Spleen (tissue), 7 donors: ENCODE measurements at regions not wholly inside any gene's neighbourhood (a gene's known extent, or its start where the extent isn't known, plus 50 kb on each side); places are given as distances from the start of the nearest gene placed in this dataset.

Source experiments
- POLR2AphosphoS5 ChIP-seq, 3 donors: sonication (generic); formaldehyde crosslinking; IDR thresholded peaks; one replicate each; pipeline ENCODE4 v1.5.1; 2017; ENCODE audit warnings: antibody characterized with exemption in 3 of 3
- TF ChIP-seq, protein P1 (sequence below), 11 experiments: fragments of 200-600 bp in 7 of 11; fragments of 450-650 bp in 4 of 11; sonication (generic) in 4 of 11; IDR thresholded peaks in 8 of 11; conservative IDR thresholded peaks in 3 of 11; 1 replicate in 7 of 11; 2 replicates in 4 of 11; pipeline versions ENCODE4 v1.4.0 to v1.8.0; 2016 to 2021; ENCODE audit warnings: antibody characterized with exemption in 11 of 11, inconsistent platforms in 4 of 11, mild to moderate bottlenecking in 1 of 11
- donor health status: DM: no; HTN: no; CAD: no; lungs with moderate emphysema.
- donor health status: DM: no; HTN: no; CAD: no.
- donor health status: DM: no; HTN: no; CAD: no.

DNA sequence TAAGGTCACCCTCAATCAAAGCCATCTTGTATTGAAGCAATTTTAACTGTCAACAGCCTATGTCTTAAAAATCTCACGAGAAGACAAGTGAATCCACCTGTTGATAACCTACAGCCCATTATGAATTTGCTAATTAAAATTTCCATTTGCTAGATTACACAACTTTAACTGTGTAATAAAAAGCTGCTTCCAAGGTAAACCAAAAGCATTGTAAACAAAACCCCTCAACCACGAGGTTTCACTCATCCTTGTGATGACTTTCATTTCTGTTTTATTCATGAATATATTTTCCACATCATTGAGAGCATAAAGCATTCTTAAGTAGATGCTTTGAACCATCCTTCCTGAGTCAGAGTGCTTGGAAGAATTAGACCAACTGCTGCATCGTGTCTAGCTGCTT, 217.5 kb upstream of the GYPA start:
- TF ChIP-seq, protein P1, sequence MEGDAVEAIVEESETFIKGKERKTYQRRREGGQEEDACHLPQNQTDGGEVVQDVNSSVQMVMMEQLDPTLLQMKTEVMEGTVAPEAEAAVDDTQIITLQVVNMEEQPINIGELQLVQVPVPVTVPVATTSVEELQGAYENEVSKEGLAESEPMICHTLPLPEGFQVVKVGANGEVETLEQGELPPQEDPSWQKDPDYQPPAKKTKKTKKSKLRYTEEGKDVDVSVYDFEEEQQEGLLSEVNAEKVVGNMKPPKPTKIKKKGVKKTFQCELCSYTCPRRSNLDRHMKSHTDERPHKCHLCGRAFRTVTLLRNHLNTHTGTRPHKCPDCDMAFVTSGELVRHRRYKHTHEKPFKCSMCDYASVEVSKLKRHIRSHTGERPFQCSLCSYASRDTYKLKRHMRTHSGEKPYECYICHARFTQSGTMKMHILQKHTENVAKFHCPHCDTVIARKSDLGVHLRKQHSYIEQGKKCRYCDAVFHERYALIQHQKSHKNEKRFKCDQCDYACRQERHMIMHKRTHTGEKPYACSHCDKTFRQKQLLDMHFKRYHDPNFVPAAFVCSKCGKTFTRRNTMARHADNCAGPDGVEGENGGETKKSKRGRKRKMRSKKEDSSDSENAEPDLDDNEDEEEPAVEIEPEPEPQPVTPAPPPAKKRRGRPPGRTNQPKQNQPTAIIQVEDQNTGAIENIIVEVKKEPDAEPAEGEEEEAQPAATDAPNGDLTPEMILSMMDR (IDR thresholded peaks at IDR 0.05 in 8 of 11, conservative IDR thresholded peaks at IDR 0.05 in 3 of 11), result no peak
- no peak for TF ChIP-seq POLR2AphosphoS5 (IDR thresholded peaks at IDR 0.05)
